ENCODE measurements at regions not wholly inside any gene's neighbourhood (a gene's known extent, or its start where the extent isn't known, plus 50 kb on each side); places are given as distances from the start of the nearest gene placed in this dataset.

DNA sequence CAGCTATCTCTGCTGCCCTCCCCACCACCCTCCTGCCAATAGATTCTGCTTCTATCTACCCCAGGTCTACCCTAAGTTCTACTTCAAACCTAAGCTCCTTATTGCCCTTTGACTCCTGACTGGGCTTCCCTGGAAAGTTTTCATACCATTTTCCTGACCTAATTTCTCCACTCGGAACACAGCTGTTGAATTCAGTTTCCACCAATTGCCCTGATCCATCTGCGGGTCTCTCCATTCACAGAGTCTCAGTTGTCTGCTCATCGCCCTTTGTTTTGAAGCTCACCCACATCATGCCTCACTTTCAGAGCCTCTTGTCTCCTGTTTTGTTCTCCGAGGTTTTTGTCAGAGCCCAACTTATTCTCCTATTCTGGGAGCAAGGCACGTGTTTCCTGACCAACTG lies 56.8 kb upstream of the ABI3BP start:
- no peak overlapping the region for H3K4me3 ChIP-seq
- H3K36me3 ChIP-seq: no peaks in the 10 kb centered on the region
- TF ChIP-seq, protein P1, sequence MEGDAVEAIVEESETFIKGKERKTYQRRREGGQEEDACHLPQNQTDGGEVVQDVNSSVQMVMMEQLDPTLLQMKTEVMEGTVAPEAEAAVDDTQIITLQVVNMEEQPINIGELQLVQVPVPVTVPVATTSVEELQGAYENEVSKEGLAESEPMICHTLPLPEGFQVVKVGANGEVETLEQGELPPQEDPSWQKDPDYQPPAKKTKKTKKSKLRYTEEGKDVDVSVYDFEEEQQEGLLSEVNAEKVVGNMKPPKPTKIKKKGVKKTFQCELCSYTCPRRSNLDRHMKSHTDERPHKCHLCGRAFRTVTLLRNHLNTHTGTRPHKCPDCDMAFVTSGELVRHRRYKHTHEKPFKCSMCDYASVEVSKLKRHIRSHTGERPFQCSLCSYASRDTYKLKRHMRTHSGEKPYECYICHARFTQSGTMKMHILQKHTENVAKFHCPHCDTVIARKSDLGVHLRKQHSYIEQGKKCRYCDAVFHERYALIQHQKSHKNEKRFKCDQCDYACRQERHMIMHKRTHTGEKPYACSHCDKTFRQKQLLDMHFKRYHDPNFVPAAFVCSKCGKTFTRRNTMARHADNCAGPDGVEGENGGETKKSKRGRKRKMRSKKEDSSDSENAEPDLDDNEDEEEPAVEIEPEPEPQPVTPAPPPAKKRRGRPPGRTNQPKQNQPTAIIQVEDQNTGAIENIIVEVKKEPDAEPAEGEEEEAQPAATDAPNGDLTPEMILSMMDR (IDR thresholded peaks at IDR 0.05): no peak
- no peaks in the 10 kb centered on the region for H3K9me3 ChIP-seq
- ATAC-seq (no peak), DNase-seq (no peak), FAIRE-seq (no peak)
- H3K27ac ChIP-seq: no peak overlapping the region
- no peaks in the 10 kb centered on the region for H3K4me1 ChIP-seq
- intact Hi-C loops (cut with DNase I): no loop called here
- WGBS, 2 donors: 77 to 84% methylated on average over 5 of the region's 5 CpGs
- no peaks in the 10 kb centered on the region for H3K27me3 ChIP-seq

DNA sequence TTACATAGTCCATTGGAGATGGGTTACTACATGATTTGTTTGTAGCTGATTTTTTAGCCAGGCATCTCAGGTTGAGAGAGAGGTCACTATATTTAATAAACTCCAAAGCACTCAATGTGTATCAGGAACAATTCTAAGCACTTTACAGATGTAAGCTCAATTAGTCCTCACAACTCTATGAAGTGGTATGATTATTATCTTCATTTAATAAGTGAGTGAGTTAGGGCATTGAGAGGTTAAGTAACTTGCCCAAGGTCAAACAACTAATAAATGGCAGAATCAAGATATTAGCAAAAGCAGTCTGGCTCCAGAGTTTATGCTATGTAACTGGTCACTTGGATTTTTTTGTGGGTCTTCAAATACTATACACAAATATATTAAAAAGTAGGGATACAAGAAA lies 56.3 kb upstream of the ABI3BP start:
- ATAC-seq: no peak
- no peak overlapping the region for H3K27ac ChIP-seq
- intact Hi-C loops (cut with DNase I): no loop called here
- no peaks in the 10 kb centered on the region for H3K4me1 ChIP-seq
- FAIRE-seq: no peak
- no peaks in the 10 kb centered on the region for H3K27me3 ChIP-seq
- H3K4me3 ChIP-seq: no peak overlapping the region
- DNase-seq: no peak
- no peaks in the 10 kb centered on the region for H3K9me3 ChIP-seq
- H3K36me3 ChIP-seq: no peaks in the 10 kb centered on the region
- TF ChIP-seq, protein P1 (IDR thresholded peaks at IDR 0.05): no peak

DNA sequence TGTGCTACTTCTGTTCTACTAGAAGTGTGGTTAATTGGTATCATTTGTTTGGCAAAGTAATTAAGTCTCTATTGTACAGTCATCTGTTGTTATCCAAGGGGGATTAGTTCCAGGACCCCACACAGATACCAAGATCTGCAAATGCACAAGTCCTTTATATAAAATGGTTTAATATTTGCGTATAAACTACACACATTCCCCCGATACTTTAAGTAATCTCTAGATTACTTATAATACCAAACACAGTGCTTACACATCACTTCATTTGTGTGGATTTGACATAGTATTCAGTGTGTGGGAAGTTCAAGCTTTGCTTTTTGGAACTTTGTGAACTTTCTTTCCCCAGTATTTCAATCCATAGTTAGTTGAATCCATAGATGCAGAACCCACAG lies 50.5 kb upstream of the ABI3BP start:
- Histone ChIP-seq H3K9me3 (no peaks in the 10 kb centered on the region), H3K36me3 (no peaks in the 10 kb centered on the region), H3K4me1 (peaks cover 0 to 3% (median 0%) of the 10 kb centered on the region in 3 donors), H3K4me3 (no peak overlapping the region), H3K27me3 (no peaks in the 10 kb centered on the region), H3K27ac (no peak overlapping the region)
- TF ChIP-seq, protein P1 (IDR thresholded peaks at IDR 0.05): no peak
- ATAC-seq (no peak), FAIRE-seq (no peak), DNase-seq (no peak)
- WGBS, 2 donors: 84 to 93% methylated on average over 2 of the region's 2 CpGs
- intact Hi-C loops (cut with DNase I): no loop called here

DNA sequence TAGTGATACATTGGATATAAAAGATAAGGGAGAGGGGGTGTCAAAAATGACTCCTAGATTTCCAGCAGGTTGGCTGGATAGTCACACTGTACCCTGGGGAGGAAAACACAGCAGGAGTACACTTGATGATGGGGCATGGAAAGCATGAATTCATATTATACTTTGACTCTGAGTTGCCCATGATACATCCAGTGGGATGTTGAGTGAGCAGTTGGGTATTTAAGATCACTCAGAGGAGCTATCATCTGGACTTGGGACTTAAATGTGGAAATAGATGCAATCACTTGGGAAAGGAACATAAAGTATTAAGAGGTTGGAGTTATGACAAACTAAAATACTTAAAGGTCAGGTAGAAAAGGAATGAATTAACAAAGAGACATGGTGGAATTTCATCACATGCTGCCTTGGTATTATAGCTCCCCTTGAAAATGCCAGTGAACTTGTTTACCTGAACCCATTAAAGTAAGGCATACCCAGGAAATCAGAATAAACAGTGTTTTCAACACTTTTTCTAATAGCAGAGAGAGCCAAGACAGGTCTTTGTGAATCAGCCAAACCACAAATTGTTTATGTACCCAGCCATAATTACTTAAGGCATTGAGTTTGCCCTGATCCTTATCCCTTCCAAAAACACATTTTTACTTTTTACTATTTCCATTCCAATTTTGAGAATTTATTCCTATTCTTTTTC lies 49.9 kb upstream of the ABI3BP start:
- ATAC-seq: no peak
- intact Hi-C loops (cut with DNase I): no loop called here
- TF ChIP-seq, protein P1 (IDR thresholded peaks at IDR 0.05): no peak
- Histone ChIP-seq H3K27ac (no peak overlapping the region), H3K36me3 (no peaks in the 10 kb centered on the region), H3K27me3 (no peaks in the 10 kb centered on the region), H3K9me3 (no peaks in the 10 kb centered on the region), H3K4me1 (peaks cover 0 to 3% (median 0%) of the 10 kb centered on the region in 3 donors), H3K4me3 (no peak overlapping the region)
- no peak for FAIRE-seq
- no peak for DNase-seq
